ENCODE measurements at regions not wholly inside any gene's neighbourhood (a gene's known extent, or its start where the extent isn't known, plus 50 kb on each side); places are given as distances from the start of the nearest gene placed in this dataset.
A peak's percentile ranks its signal among the peaks of the same experiment; 100 is the strongest.
"Not testable (repeated sequence)": the region's sequence is repeated elsewhere in the genome, so short reads cannot be mapped to it uniquely, and the experiment has no call there.

DNA sequence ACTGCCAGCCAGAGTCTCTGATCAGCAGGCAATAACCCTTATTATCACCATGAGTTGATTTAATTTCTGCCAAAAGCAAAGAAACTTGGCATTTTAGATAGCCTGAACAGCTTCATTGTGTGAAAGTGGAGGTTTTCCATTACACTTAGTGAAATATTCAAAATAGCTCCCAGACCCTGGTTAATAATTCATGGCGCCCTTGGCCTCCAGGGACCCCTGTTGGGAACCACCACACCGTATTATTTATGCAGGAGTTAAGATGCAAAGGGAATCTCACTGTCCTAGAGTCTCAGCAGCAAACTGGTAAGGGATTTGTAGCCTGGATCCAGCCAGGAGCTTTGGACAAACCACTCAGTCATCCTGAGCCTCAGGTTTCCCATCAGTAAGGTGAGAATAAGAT lies 110.0 kb upstream of the PABPC3 start:
- Histone ChIP-seq H3K9me3 (no peaks in the 10 kb centered on the region), H3K27me3 (peaks cover 0 to 31% (median 3%) of the 10 kb centered on the region in 9 donors), H3K4me3 (no peak overlapping the region), H3K4me1 (peaks cover 0 to 10% (median 0%) of the 10 kb centered on the region in 12 donors), H3K27ac (no peak overlapping the region), H3K36me3 (no peaks in the 10 kb centered on the region)
- TF ChIP-seq POLR2A (IDR thresholded peaks at IDR 0.05) = no peak
- TF ChIP-seq, protein P1, sequence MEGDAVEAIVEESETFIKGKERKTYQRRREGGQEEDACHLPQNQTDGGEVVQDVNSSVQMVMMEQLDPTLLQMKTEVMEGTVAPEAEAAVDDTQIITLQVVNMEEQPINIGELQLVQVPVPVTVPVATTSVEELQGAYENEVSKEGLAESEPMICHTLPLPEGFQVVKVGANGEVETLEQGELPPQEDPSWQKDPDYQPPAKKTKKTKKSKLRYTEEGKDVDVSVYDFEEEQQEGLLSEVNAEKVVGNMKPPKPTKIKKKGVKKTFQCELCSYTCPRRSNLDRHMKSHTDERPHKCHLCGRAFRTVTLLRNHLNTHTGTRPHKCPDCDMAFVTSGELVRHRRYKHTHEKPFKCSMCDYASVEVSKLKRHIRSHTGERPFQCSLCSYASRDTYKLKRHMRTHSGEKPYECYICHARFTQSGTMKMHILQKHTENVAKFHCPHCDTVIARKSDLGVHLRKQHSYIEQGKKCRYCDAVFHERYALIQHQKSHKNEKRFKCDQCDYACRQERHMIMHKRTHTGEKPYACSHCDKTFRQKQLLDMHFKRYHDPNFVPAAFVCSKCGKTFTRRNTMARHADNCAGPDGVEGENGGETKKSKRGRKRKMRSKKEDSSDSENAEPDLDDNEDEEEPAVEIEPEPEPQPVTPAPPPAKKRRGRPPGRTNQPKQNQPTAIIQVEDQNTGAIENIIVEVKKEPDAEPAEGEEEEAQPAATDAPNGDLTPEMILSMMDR (IDR thresholded peaks at IDR 0.05) = no peak
- intact Hi-C loops (cut with DNase I) = loop anchor here in 1 of 10 donors (10.0 kb wide), 1 partner anchor 121 kb away; no protein-coding TSS in a partner anchor
- ATAC-seq (no peak), DNase-seq (no peak)
- 53 to 71% (median 63%) methylated on average over 2 of the region's 2 CpGs for WGBS, 4 donors

DNA sequence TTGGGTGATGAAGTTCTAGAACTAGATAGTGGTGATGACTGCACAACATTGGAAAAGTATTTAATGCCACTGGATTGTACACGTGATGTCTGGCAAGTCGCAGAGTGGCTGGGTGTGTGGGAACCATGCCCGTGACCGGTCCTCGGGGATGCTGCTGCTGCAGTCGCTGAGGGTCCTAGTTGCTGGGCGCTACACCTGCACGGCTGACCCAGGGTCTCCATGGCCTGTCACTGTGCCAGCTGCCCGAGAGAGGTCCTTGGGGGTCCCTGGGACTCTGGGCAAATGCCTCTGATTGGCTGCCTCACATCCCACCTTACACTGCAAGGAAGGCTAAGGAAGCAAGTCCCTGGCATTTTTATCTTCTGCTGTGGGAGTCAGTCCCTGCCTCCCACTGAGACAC lies 109.1 kb upstream of the PABPC3 start:
- ATAC-seq (no peak), DNase-seq (no peak)
- WGBS, 4 donors = 84 to 93% (median 89%) methylated on average over 8 to 9 of the region's 9 CpGs
- peaks cover 0 to 31% (median 3%) of the 10 kb centered on the region in 9 donors for H3K27me3 ChIP-seq
- H3K4me1 ChIP-seq = peaks cover 0 to 10% (median 0%) of the 10 kb centered on the region in 12 donors
- H3K36me3 ChIP-seq = no peaks in the 10 kb centered on the region
- intact Hi-C loops (cut with DNase I) = loop anchor here in 1 of 10 donors (10.0 kb wide), 1 partner anchor 122 kb away; no protein-coding TSS in a partner anchor
- no peaks in the 10 kb centered on the region for H3K9me3 ChIP-seq
- TF ChIP-seq, protein P1 (IDR thresholded peaks at IDR 0.05) = no peak
- TF ChIP-seq POLR2A (IDR thresholded peaks at IDR 0.05) = no peak
- no peak overlapping the region for H3K4me3 ChIP-seq
- no peak overlapping the region for H3K27ac ChIP-seq

GRCh38 chr13:24989959-24990358 lies 106.0 kb upstream of the PABPC3 start:
- H3K4me1 ChIP-seq, H3K4me3 ChIP-seq, H3K27ac ChIP-seq, ATAC-seq, H3K36me3 ChIP-seq, H3K9me3 ChIP-seq, DNase-seq: not testable (repeated sequence)
- H3K27me3 ChIP-seq = peaks cover 0 to 27% (median 3%) of the 10 kb centered on the region in 9 donors
- 64 to 77% (median 71%) methylated on average over 6 of the region's 6 CpGs for WGBS, 4 donors
- intact Hi-C loops (cut with DNase I) = loop anchor here in 1 of 10 donors (10.0 kb wide), 1 partner anchor 125 kb away; no protein-coding TSS in a partner anchor

DNA sequence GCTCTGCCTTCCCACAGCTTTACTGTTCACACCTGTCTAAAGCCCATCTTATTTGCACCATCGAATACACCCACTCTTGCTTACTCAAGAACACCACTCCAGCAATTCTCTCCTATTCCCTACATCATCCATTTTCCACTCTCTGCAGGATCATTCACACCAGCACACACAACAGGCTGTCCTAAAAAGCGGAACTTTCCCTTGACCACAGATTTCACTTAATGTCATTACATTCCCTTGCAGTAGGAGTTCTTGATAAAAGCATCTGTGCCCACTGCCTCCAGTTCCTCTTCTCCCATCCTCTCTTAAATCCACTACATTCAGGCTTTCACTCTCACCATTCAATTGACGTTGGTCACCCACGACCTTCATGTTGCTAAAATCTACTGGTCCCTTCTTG lies 103.0 kb upstream of the PABPC3 start:
- H3K27me3 ChIP-seq = peaks cover 0 to 14% (median 0%) of the 10 kb centered on the region in 9 donors
- ATAC-seq; H3K4me1 ChIP-seq; H3K4me3 ChIP-seq; intact Hi-C loops (cut with DNase I); H3K36me3 ChIP-seq; H3K27ac ChIP-seq; DNase-seq; H3K9me3 ChIP-seq: not testable (repeated sequence)
- WGBS, 4 donors = 82 to 87% (median 83%) methylated on average over 4 of the region's 4 CpGs

GRCh38 chr13:24995225-24995804 lies 100.6 kb upstream of the PABPC3 start:
- H3K9me3 ChIP-seq = no peaks in the 10 kb centered on the region
- peaks cover 0 to 14% (median 0%) of the 10 kb centered on the region in 9 donors for H3K27me3 ChIP-seq
- H3K4me1 ChIP-seq = no peaks in the 10 kb centered on the region
- no peak overlapping the region for H3K27ac ChIP-seq
- H3K36me3 ChIP-seq = no peaks in the 10 kb centered on the region
- TF ChIP-seq POLR2A (IDR thresholded peaks at IDR 0.05) = no peak
- TF ChIP-seq, protein P1 (IDR thresholded peaks at IDR 0.05) = peak; percentile 54 to 84 (median 77)
- peak in 2 of 5 donors; percentile 28 to 33 for DNase-seq
- no peak overlapping the region for H3K4me3 ChIP-seq
- intact Hi-C loops (cut with DNase I) = loop anchor here in 2 of 10 donors (5.0 kb wide), 2 partner anchors 42 to 117 kb away; no protein-coding TSS in a partner anchor
- WGBS, 4 donors = 7 to 11% (median 10%) methylated on average over 6 of the region's 6 CpGs
- peak in 3 of 4 donors; percentile 67 to 87 (median 73) for ATAC-seq

All from heart left ventricle (tissue), 16 donors.